ENCODE measurements at regions not wholly inside any gene's neighbourhood (a gene's known extent, or its start where the extent isn't known, plus 50 kb on each side); places are given as distances from the start of the nearest gene placed in this dataset.

DNA sequence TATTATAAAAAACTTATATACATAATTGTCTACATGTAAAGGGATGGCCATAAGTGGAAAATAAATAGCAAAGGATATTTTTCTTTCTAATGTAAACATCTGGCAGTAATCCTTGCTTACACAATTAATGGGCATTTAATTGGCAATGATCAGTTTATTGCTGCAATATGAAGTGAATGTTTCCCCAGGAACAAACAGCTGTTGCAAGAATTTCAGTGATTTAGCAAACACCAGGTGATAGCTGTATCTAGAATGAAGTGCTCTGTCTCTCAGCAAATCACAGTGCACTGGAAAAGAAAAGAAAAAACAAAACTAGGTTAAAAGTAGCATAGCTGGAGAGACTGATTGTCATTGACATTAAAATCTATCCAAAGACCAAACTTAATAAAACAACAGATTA, 594.5 kb upstream of the ARRDC3 start:
- no peak overlapping the region for H3K9ac ChIP-seq (ENCODE audit: low read length)
- no peaks in the 10 kb centered on the region for H3K9me2 ChIP-seq (ENCODE audit: insufficient read depth, low read length)
- no peak overlapping the region for H3K27ac ChIP-seq (ENCODE audit: low read length)
- H3K4me2 ChIP-seq (ENCODE audit: low read length) = no peak overlapping the region
- no peak overlapping the region for H2AFZ ChIP-seq (ENCODE audit: low read depth, low read length)
- H3K36me3 ChIP-seq (ENCODE audit: insufficient read depth, low read length) = no peaks in the 10 kb centered on the region
- H3K79me2 ChIP-seq (replicated peaks; ENCODE audit: insufficient read depth, low read length) = no peaks in the 10 kb centered on the region
- H3K9me3 ChIP-seq (ENCODE audit: low read length) = no peaks in the 10 kb centered on the region
- no peaks in the 10 kb centered on the region for H3K27me3 ChIP-seq (ENCODE audit: insufficient read depth, low read depth, low read length)
- H3K4me3 ChIP-seq (ENCODE audit: low read length) = no peak overlapping the region
- no peaks in the 10 kb centered on the region for H3F3A ChIP-seq (ENCODE audit: insufficient read depth, low read length, poor library complexity, severe bottlenecking)
- TF ChIP-seq, protein P1, sequence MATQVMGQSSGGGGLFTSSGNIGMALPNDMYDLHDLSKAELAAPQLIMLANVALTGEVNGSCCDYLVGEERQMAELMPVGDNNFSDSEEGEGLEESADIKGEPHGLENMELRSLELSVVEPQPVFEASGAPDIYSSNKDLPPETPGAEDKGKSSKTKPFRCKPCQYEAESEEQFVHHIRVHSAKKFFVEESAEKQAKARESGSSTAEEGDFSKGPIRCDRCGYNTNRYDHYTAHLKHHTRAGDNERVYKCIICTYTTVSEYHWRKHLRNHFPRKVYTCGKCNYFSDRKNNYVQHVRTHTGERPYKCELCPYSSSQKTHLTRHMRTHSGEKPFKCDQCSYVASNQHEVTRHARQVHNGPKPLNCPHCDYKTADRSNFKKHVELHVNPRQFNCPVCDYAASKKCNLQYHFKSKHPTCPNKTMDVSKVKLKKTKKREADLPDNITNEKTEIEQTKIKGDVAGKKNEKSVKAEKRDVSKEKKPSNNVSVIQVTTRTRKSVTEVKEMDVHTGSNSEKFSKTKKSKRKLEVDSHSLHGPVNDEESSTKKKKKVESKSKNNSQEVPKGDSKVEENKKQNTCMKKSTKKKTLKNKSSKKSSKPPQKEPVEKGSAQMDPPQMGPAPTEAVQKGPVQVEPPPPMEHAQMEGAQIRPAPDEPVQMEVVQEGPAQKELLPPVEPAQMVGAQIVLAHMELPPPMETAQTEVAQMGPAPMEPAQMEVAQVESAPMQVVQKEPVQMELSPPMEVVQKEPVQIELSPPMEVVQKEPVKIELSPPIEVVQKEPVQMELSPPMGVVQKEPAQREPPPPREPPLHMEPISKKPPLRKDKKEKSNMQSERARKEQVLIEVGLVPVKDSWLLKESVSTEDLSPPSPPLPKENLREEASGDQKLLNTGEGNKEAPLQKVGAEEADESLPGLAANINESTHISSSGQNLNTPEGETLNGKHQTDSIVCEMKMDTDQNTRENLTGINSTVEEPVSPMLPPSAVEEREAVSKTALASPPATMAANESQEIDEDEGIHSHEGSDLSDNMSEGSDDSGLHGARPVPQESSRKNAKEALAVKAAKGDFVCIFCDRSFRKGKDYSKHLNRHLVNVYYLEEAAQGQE (IDR thresholded peaks at IDR 0.05; ENCODE audit: borderline replicate concordance) = no peak
- TF ChIP-seq, protein P2, sequence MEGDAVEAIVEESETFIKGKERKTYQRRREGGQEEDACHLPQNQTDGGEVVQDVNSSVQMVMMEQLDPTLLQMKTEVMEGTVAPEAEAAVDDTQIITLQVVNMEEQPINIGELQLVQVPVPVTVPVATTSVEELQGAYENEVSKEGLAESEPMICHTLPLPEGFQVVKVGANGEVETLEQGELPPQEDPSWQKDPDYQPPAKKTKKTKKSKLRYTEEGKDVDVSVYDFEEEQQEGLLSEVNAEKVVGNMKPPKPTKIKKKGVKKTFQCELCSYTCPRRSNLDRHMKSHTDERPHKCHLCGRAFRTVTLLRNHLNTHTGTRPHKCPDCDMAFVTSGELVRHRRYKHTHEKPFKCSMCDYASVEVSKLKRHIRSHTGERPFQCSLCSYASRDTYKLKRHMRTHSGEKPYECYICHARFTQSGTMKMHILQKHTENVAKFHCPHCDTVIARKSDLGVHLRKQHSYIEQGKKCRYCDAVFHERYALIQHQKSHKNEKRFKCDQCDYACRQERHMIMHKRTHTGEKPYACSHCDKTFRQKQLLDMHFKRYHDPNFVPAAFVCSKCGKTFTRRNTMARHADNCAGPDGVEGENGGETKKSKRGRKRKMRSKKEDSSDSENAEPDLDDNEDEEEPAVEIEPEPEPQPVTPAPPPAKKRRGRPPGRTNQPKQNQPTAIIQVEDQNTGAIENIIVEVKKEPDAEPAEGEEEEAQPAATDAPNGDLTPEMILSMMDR (IDR thresholded peaks at IDR 0.05; ENCODE audit: poor library complexity, severe bottlenecking) = no peak
- no peaks in the 10 kb centered on the region for H4K20me1 ChIP-seq (ENCODE audit: insufficient read depth)

DNA sequence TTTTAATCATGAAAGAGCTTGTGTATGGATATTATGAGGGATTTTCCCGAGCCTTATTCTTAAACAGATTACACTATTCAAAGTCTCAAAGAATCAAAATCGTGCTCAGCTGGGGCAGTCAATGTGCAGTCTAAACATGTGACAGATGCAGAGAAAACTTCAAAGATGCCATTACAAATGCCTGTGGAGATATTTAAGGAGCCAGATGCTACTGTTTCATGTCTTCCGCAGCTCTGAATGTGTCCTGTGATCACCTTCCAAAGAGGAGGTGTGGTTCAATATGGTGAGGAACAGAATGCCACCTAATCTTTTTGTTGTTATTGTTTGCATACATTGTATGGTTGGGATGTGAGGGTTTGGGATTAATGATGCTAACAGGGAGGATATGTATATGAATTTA, 593.3 kb upstream of the ARRDC3 start:
- H4K20me1 ChIP-seq (ENCODE audit: insufficient read depth) = no peaks in the 10 kb centered on the region

More for the DNA sequence above, 593.3 kb upstream of the ARRDC3 start:
- H3K9me3 ChIP-seq (ENCODE audit: low read length) = no peaks in the 10 kb centered on the region
- H3K27me3 ChIP-seq (ENCODE audit: insufficient read depth, low read depth, low read length) = no peaks in the 10 kb centered on the region
- H3K9ac ChIP-seq (ENCODE audit: low read length) = no peak overlapping the region
- no peak overlapping the region for H3K4me2 ChIP-seq (ENCODE audit: low read length)
- no peak overlapping the region for H3K4me3 ChIP-seq (ENCODE audit: low read length)
- H3F3A ChIP-seq (ENCODE audit: insufficient read depth, low read length, poor library complexity, severe bottlenecking) = no peaks in the 10 kb centered on the region
- no peak overlapping the region for H3K27ac ChIP-seq (ENCODE audit: low read length)
- H3K36me3 ChIP-seq (ENCODE audit: insufficient read depth, low read length) = no peaks in the 10 kb centered on the region
- TF ChIP-seq, protein P2 (IDR thresholded peaks at IDR 0.05; ENCODE audit: poor library complexity, severe bottlenecking) = no peak
- TF ChIP-seq EZH2 (IDR thresholded peaks at IDR 0.05; ENCODE audit: borderline replicate concordance, insufficient read depth, low read length, poor library complexity, severe bottlenecking) (no peak), EP300 (conservative IDR thresholded peaks at IDR 0.05; ENCODE audit: poor library complexity, severe bottlenecking) (no peak), POLR2AphosphoS5 (IDR thresholded peaks at IDR 0.05) (no peak), SMC3 (conservative IDR thresholded peaks at IDR 0.05; ENCODE audit: poor library complexity) (no peak), TAF1 (IDR thresholded peaks at IDR 0.05; ENCODE audit: low read depth) (no peak), RAD21 (conservative IDR thresholded peaks at IDR 0.05) (no peak)
- TF ChIP-seq, protein P1 (IDR thresholded peaks at IDR 0.05; ENCODE audit: borderline replicate concordance) = no peak
- H3K79me2 ChIP-seq (replicated peaks; ENCODE audit: insufficient read depth, low read length) = no peaks in the 10 kb centered on the region
- H3K9me2 ChIP-seq (ENCODE audit: insufficient read depth, low read length) = no peaks in the 10 kb centered on the region
- no peak overlapping the region for H2AFZ ChIP-seq (ENCODE audit: low read depth, low read length)
